ENCODE measurements at regions not wholly inside any gene's neighbourhood (a gene's known extent, or its start where the extent isn't known, plus 50 kb on each side); places are given as distances from the start of the nearest gene placed in this dataset.

GRCh38 chr5:59999056-59999455, 105.5 kb upstream of the PDE4D start:
- no peak for DNase-seq
- in situ Hi-C loops (cut with MboI; ENCODE audit: low pct_ligation_motif_present in 1 of 4, low pct_unique_long_range_greater_than_20kb in 1 of 4, low sequenced_read_pairs in 3 of 4) (no loop called here), intact Hi-C loops (cut with DNase I; ENCODE audit: low total_unique reads) (no loop called here)
- no peaks in the 10 kb centered on the region for H3K36me3 ChIP-seq
- TF ChIP-seq POLR2A (IDR thresholded peaks at IDR 0.05) (no peak), EP300 (IDR thresholded peaks at IDR 0.05; ENCODE audit: low read depth) (no peak), CTCF (IDR thresholded peaks at IDR 0.05) (no peak), POLR2AphosphoS5 (IDR thresholded peaks at IDR 0.05) (no peak)
- peaks cover 0 to 5% of the 10 kb centered on the region in 2 donors for H3K9me3 ChIP-seq
- 58 to 100% methylated on average over 1 to 2 of the region's 2 CpGs for WGBS, 2 donors (ENCODE audit: low coverage in 1 of 2)
- H3K4me3 ChIP-seq = no peak overlapping the region
- H3K4me1 ChIP-seq = no peaks in the 10 kb centered on the region
- H3K27me3 ChIP-seq = no peaks in the 10 kb centered on the region
- H3K27ac ChIP-seq = no peak overlapping the region

GRCh38 chr5:59992206-59992605, 98.7 kb upstream of the PDE4D start:
- intact Hi-C loops (cut with DNase I; ENCODE audit: low total_unique reads) (no loop called here), in situ Hi-C loops (cut with MboI; ENCODE audit: low pct_ligation_motif_present in 1 of 4, low pct_unique_long_range_greater_than_20kb in 1 of 4, low sequenced_read_pairs in 3 of 4) (no loop called here)
- H3K27me3 ChIP-seq = no peaks in the 10 kb centered on the region
- no peak for DNase-seq
- H3K9me3 ChIP-seq = no peaks in the 10 kb centered on the region
- H3K4me3 ChIP-seq = no peak overlapping the region
- WGBS, 2 donors (ENCODE audit: low coverage in 1 of 2) = 82 to 91% methylated on average over 3 of the region's 3 CpGs
- H3K27ac ChIP-seq = no peak overlapping the region
- H3K4me1 ChIP-seq = no peaks in the 10 kb centered on the region
- TF ChIP-seq POLR2A (IDR thresholded peaks at IDR 0.05) = no peak
- no peak for TF ChIP-seq POLR2AphosphoS5 (IDR thresholded peaks at IDR 0.05)
- no peak for TF ChIP-seq CTCF (IDR thresholded peaks at IDR 0.05)
- TF ChIP-seq EP300 (IDR thresholded peaks at IDR 0.05; ENCODE audit: low read depth) = no peak
- H3K36me3 ChIP-seq = no peaks in the 10 kb centered on the region

GRCh38 chr5:59988396-59988795, 94.9 kb upstream of the PDE4D start:
- Histone ChIP-seq H3K36me3 (no peaks in the 10 kb centered on the region), H3K27ac (no peak overlapping the region), H3K27me3 (no peaks in the 10 kb centered on the region), H3K9me3 (no peaks in the 10 kb centered on the region), H3K4me1 (no peaks in the 10 kb centered on the region), H3K4me3 (no peak overlapping the region)
- TF ChIP-seq CTCF (IDR thresholded peaks at IDR 0.05) (no peak), EP300 (IDR thresholded peaks at IDR 0.05; ENCODE audit: low read depth) (no peak), POLR2AphosphoS5 (IDR thresholded peaks at IDR 0.05) (no peak), POLR2A (IDR thresholded peaks at IDR 0.05) (no peak)
- 84 to 90% methylated on average over 6 to 7 of the region's 7 CpGs for WGBS, 2 donors (ENCODE audit: low coverage in 1 of 2)
- intact Hi-C loops (cut with DNase I; ENCODE audit: low total_unique reads) = no loop called here
- in situ Hi-C loops (cut with MboI; ENCODE audit: low pct_ligation_motif_present in 1 of 4, low pct_unique_long_range_greater_than_20kb in 1 of 4, low sequenced_read_pairs in 3 of 4) = no loop called here
- DNase-seq = no peak

GRCh38 chr5:59976342-59976741, 82.8 kb upstream of the PDE4D start:
- H3K27me3 ChIP-seq = no peaks in the 10 kb centered on the region
- in situ Hi-C loops (cut with MboI; ENCODE audit: low pct_ligation_motif_present in 1 of 4, low pct_unique_long_range_greater_than_20kb in 1 of 4, low sequenced_read_pairs in 3 of 4) = no loop called here
- DNase-seq = no peak
- H3K36me3 ChIP-seq = no peaks in the 10 kb centered on the region
- H3K4me3 ChIP-seq = no peak overlapping the region
- H3K9me3 ChIP-seq = no peaks in the 10 kb centered on the region
- 54 to 100% methylated on average over 1 of the region's 1 CpG for WGBS, 2 donors (ENCODE audit: low coverage in 1 of 2)
- no peaks in the 10 kb centered on the region for H3K4me1 ChIP-seq
- H3K27ac ChIP-seq = no peak overlapping the region
- TF ChIP-seq POLR2A (IDR thresholded peaks at IDR 0.05) = no peak
- no peak for TF ChIP-seq CTCF (IDR thresholded peaks at IDR 0.05)
- TF ChIP-seq EP300 (IDR thresholded peaks at IDR 0.05; ENCODE audit: low read depth) = no peak
- TF ChIP-seq POLR2AphosphoS5 (IDR thresholded peaks at IDR 0.05) = no peak
- intact Hi-C loops (cut with DNase I; ENCODE audit: low total_unique reads) = no loop called here

Data from transverse colon (tissue), 4 donors.